ENCODE measurements at regions not wholly inside any gene's neighbourhood (a gene's known extent, or its start where the extent isn't known, plus 50 kb on each side); places are given as distances from the start of the nearest gene placed in this dataset.

DNA sequence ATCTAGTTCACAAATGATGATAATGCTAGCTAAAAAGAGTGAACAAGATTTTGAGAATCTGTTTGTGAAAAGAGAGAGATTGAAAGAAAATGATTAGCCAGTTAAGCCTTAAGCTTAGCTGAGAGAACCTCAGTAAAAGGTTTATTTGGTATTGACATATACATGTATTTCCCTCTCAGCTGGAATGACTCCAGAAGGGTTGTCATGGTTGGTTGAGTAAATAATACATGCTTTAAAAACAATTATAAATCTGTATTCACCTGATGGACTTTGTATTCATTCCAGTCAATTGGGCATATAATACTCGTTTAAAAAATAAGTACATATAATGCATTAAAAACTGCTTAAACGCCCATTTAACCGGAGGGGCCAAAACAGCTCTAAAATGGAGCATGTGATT is 181.4 kb downstream of the GRB14 start:
- no peak overlapping the region for H3K27ac ChIP-seq
- no peak for TF ChIP-seq ZFX (IDR thresholded peaks at IDR 0.05; ENCODE audit: borderline replicate concordance)
- TF ChIP-seq, protein P1, sequence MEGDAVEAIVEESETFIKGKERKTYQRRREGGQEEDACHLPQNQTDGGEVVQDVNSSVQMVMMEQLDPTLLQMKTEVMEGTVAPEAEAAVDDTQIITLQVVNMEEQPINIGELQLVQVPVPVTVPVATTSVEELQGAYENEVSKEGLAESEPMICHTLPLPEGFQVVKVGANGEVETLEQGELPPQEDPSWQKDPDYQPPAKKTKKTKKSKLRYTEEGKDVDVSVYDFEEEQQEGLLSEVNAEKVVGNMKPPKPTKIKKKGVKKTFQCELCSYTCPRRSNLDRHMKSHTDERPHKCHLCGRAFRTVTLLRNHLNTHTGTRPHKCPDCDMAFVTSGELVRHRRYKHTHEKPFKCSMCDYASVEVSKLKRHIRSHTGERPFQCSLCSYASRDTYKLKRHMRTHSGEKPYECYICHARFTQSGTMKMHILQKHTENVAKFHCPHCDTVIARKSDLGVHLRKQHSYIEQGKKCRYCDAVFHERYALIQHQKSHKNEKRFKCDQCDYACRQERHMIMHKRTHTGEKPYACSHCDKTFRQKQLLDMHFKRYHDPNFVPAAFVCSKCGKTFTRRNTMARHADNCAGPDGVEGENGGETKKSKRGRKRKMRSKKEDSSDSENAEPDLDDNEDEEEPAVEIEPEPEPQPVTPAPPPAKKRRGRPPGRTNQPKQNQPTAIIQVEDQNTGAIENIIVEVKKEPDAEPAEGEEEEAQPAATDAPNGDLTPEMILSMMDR (IDR thresholded peaks at IDR 0.05) = no peak

DNA sequence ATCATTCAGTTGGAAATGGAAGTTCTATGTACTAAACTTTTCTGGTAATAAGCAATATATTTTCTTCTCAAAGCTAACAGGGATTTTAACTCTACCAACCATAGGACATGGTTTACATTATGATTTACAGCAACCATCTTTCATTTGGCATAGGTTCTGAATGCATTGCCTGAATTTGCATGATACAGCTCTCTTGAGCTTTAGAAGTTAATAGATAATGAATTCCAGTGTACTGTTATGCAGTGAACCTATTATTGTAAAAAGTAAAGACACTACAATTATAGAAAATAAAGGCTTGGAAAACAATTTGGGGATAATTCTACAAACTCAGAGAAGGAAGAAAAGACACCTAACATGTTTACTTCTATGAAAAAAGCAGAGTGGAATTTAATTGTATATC is 182.0 kb downstream of the GRB14 start:
- no peak for TF ChIP-seq ZFX (IDR thresholded peaks at IDR 0.05; ENCODE audit: borderline replicate concordance)
- TF ChIP-seq, protein P1 (IDR thresholded peaks at IDR 0.05) = no peak
- no peak overlapping the region for H3K27ac ChIP-seq

DNA sequence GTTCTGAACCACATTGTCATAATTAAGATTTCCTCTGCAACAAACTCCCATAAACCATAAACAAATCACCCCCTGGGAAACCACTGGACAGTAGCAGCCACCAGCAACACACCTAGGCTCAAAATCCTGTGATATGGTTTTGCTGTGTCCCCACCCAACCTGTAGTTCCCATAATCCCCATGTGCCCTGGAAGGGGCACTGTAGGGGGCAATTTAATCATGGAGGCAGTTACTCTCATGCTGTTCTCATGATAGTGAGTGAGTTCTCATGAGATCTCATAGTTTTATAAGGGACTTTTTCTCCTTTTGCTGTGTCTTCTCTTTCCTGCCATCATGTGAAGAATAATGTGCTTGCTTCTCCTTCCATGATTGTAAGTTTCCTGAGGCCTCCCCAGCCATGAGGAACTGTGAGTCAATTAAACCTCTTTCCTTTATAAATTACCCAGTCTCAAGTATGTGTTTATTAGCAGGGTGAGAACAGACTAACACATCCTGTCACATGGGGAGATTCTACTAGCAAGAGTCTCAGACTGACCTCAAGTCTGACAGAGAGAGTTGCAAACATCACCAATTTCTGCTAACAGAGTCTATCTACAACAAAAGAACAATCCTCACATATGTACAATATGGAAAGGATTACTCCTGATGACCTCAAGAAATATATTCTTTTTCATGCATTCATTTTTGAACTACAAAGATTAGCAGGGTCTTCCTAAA is 182.6 kb downstream of the GRB14 start:
- H3K27ac ChIP-seq = no peak overlapping the region
- no peak for TF ChIP-seq ZFX (IDR thresholded peaks at IDR 0.05; ENCODE audit: borderline replicate concordance)
- TF ChIP-seq, protein P1 (IDR thresholded peaks at IDR 0.05) = no peak

DNA sequence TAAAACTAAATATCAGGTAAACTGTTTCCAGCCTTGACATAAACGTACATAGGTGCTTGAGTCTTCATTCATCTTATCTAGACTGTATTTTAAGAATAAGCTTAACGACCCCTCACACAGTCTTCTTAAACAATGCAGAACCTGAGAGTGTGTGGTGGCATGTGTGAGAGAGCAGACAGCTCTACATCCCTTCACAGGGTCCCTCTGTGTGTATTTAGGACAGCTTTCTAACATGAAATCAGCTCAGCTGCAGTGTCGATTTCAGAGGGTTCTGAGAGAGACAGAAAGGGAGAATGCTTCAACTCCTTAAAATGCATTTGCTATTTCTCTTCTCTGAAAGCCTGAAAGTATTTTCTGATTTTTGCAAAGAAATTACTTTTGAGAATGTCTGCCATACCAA is 185.2 kb downstream of the GRB14 start:
- no peak overlapping the region for H3K27ac ChIP-seq
- TF ChIP-seq ZFX (IDR thresholded peaks at IDR 0.05; ENCODE audit: borderline replicate concordance) = no peak
- TF ChIP-seq, protein P1 (IDR thresholded peaks at IDR 0.05) = no peak

DNA sequence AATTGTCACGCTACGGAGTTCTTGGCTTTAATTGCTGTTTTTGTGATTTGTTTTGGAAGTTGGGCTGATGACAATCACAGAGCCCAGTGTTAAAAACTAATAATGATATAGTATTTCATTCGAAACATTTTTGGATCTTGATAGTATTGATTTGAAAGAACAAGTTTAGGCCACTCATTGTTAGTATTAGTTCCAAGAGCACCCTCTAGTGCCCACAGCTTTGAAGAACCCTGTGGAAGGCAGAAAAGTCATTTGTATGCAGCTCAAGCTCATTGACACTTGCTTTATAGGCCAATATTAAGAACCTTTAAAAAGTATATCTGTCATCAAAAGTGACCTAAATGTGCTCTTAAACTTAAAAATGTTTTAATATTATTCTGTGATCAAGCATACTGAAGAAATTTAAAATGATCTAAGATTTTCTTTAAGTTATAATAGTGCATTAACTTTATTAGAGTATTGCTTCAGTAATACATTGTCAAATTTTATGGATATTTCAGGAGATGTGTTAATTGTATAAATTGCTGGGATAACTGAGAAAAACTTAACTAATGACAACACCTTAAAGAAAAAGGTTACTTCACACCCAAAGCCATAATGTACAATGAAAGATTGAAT is 191.0 kb downstream of the GRB14 start:
- TF ChIP-seq, protein P1 (IDR thresholded peaks at IDR 0.05) = peak; percentile 64
- TF ChIP-seq ZFX (IDR thresholded peaks at IDR 0.05; ENCODE audit: borderline replicate concordance) = no peak

DNA sequence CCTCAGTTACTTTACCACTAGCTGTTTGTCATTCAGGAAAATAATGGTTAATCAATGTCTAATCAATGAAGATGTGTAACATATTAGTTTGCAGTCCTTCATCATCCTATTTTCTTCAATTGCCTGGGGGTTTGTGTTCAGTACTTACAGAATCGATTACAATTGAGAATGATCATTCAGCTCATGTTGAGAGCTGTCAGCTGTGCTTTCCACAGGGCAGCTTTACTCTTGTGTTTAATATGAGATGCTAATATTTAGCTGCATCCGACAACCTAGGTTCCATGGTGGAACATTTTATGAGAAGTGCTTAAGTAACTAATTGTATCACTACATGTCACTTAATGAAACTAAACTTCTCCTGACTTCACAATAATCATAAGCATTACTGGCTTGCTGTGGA is 191.9 kb downstream of the GRB14 start:
- H3K27ac ChIP-seq = no peak overlapping the region
- TF ChIP-seq, protein P1 (IDR thresholded peaks at IDR 0.05) = no peak
- TF ChIP-seq ZFX (IDR thresholded peaks at IDR 0.05; ENCODE audit: borderline replicate concordance) = no peak

More for the DNA sequence above, 191.0 kb downstream of the GRB14 start:
- no peak overlapping the region for H3K27ac ChIP-seq

DNA sequence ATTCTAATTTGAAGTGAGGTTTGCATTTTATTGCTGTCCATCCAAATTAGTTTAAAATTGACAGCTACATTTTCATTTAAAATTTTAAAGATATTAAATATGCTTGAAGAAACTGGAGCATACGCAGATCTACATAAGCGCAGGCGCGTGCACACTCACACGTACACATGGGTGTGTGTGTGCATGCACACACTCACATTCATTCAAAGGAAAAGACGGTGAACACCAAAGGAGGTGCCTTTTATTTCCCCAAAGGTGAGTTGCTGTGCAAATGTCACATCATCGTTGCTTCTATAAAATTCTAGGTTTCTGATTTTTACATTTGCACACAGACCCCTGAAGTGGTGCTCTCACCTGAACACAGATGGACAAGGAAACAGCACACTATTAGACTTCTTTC is 194.2 kb downstream of the GRB14 start:
- H3K27ac ChIP-seq = no peak overlapping the region
- TF ChIP-seq, protein P1 (IDR thresholded peaks at IDR 0.05) = no peak
- no peak for TF ChIP-seq ZFX (IDR thresholded peaks at IDR 0.05; ENCODE audit: borderline replicate concordance)
